ENCODE measurements at regions not wholly inside any gene's neighbourhood (a gene's known extent, or its start where the extent isn't known, plus 50 kb on each side); places are given as distances from the start of the nearest gene placed in this dataset.

GRCh38 chrX:8971116-8971515, 62.8 kb downstream of the FAM9B start:
- FAIRE-seq (no peak), DNase-seq (ENCODE audit: insufficient read length, low spot score) (no peak)

GRCh38 chrX:8969378-8969777, 64.5 kb downstream of the FAM9B start:
- TF ChIP-seq POU2F2 (IDR thresholded peaks at IDR 0.05; ENCODE audit: low read depth, low read length) (no peak), TAF1 (IDR thresholded peaks at IDR 0.05; ENCODE audit: low read depth, low read length) (no peak)
- FAIRE-seq = no peak
- DNase-seq (ENCODE audit: insufficient read length, low spot score) = no peak

More at GRCh38 chrX:8971116-8971515, 62.8 kb downstream of the FAM9B start:
- TF ChIP-seq POLR2A (IDR thresholded peaks at IDR 0.05; ENCODE audit: low read depth, low read length) (no peak), PAX5 (IDR thresholded peaks at IDR 0.05; ENCODE audit: insufficient read depth, low read length, severe bottlenecking) (no peak), SPI1 (IDR thresholded peaks at IDR 0.05; ENCODE audit: low read depth, low read length) (no peak), POLR2AphosphoS5 (IDR thresholded peaks at IDR 0.05; ENCODE audit: low read depth, low read length) (no peak), POU2F2 (IDR thresholded peaks at IDR 0.05; ENCODE audit: low read depth, low read length) (no peak), TAF1 (IDR thresholded peaks at IDR 0.05; ENCODE audit: low read depth, low read length) (no peak)

GRCh38 chrX:8967461-8967860, 66.5 kb downstream of the FAM9B start:
- no peak for DNase-seq (ENCODE audit: insufficient read length, low spot score)
- FAIRE-seq = no peak
- TF ChIP-seq PAX5 (IDR thresholded peaks at IDR 0.05; ENCODE audit: insufficient read depth, low read length, severe bottlenecking) (no peak), SPI1 (IDR thresholded peaks at IDR 0.05; ENCODE audit: low read depth, low read length) (no peak), POLR2AphosphoS5 (IDR thresholded peaks at IDR 0.05; ENCODE audit: low read depth, low read length) (no peak)

- FAIRE-seq = no peak
- TF ChIP-seq POLR2AphosphoS5 (IDR thresholded peaks at IDR 0.05; ENCODE audit: low read depth, low read length) (no peak), POU2F2 (IDR thresholded peaks at IDR 0.05; ENCODE audit: low read depth, low read length) (no peak), PAX5 (IDR thresholded peaks at IDR 0.05; ENCODE audit: insufficient read depth, low read length, severe bottlenecking) (no peak), POLR2A (IDR thresholded peaks at IDR 0.05; ENCODE audit: low read depth, low read length) (no peak), SPI1 (IDR thresholded peaks at IDR 0.05; ENCODE audit: low read depth, low read length) (peak; percentile 34; the same call in 1 of the 2 replicates), TAF1 (IDR thresholded peaks at IDR 0.05; ENCODE audit: low read depth, low read length) (no peak)
- DNase-seq (ENCODE audit: insufficient read length, low spot score) = no peak
These were observed 72.9 kb downstream of the FAM9B start for GRCh38 chrX:8960957-8961468.

GRCh38 chrX:8955511-8955910, 78.4 kb downstream of the FAM9B start:
- DNase-seq (ENCODE audit: insufficient read length, low spot score) (no peak), FAIRE-seq (no peak)
- TF ChIP-seq PAX5 (IDR thresholded peaks at IDR 0.05; ENCODE audit: insufficient read depth, low read length, severe bottlenecking) (no peak), POLR2A (IDR thresholded peaks at IDR 0.05; ENCODE audit: low read depth, low read length) (no peak), POU2F2 (IDR thresholded peaks at IDR 0.05; ENCODE audit: low read depth, low read length) (no peak), TAF1 (IDR thresholded peaks at IDR 0.05; ENCODE audit: low read depth, low read length) (no peak), SPI1 (IDR thresholded peaks at IDR 0.05; ENCODE audit: low read depth, low read length) (no peak), POLR2AphosphoS5 (IDR thresholded peaks at IDR 0.05; ENCODE audit: low read depth, low read length) (no peak)

- TF ChIP-seq SPI1 (IDR thresholded peaks at IDR 0.05; ENCODE audit: low read depth, low read length) = no peak
- TF ChIP-seq POLR2AphosphoS5 (IDR thresholded peaks at IDR 0.05; ENCODE audit: low read depth, low read length) = no peak
- TF ChIP-seq TAF1 (IDR thresholded peaks at IDR 0.05; ENCODE audit: low read depth, low read length) = no peak
- TF ChIP-seq POLR2A (IDR thresholded peaks at IDR 0.05; ENCODE audit: low read depth, low read length) = no peak
- FAIRE-seq = no peak
- DNase-seq (ENCODE audit: insufficient read length, low spot score) = no peak
These were observed 87.4 kb downstream of the FAM9B start for GRCh38 chrX:8946563-8946962.

- TF ChIP-seq SPI1 (IDR thresholded peaks at IDR 0.05; ENCODE audit: low read depth, low read length) (no peak), TAF1 (IDR thresholded peaks at IDR 0.05; ENCODE audit: low read depth, low read length) (no peak), POLR2A (IDR thresholded peaks at IDR 0.05; ENCODE audit: low read depth, low read length) (no peak), PAX5 (IDR thresholded peaks at IDR 0.05; ENCODE audit: insufficient read depth, low read length, severe bottlenecking) (no peak), POLR2AphosphoS5 (IDR thresholded peaks at IDR 0.05; ENCODE audit: low read depth, low read length) (no peak), POU2F2 (IDR thresholded peaks at IDR 0.05; ENCODE audit: low read depth, low read length) (no peak)
These were observed 94.6 kb downstream of the FAM9B start for GRCh38 chrX:8939322-8939721.

GRCh38 chrX:8927701-8928100, 106.2 kb downstream of the FAM9B start:
- TF ChIP-seq POLR2A (IDR thresholded peaks at IDR 0.05; ENCODE audit: low read depth, low read length) (no peak), POU2F2 (IDR thresholded peaks at IDR 0.05; ENCODE audit: low read depth, low read length) (no peak), PAX5 (IDR thresholded peaks at IDR 0.05; ENCODE audit: insufficient read depth, low read length, severe bottlenecking) (no peak), SPI1 (IDR thresholded peaks at IDR 0.05; ENCODE audit: low read depth, low read length) (no peak), TAF1 (IDR thresholded peaks at IDR 0.05; ENCODE audit: low read depth, low read length) (no peak), POLR2AphosphoS5 (IDR thresholded peaks at IDR 0.05; ENCODE audit: low read depth, low read length) (no peak)
- DNase-seq (ENCODE audit: insufficient read length, low spot score) = no peak
- no peak for FAIRE-seq

More at GRCh38 chrX:8939322-8939721, 94.6 kb downstream of the FAM9B start:
- no peak for DNase-seq (ENCODE audit: insufficient read length, low spot score)
- FAIRE-seq = no peak

GRCh38 chrX:8927066-8927635, 106.8 kb downstream of the FAM9B start:
- TF ChIP-seq PAX5 (IDR thresholded peaks at IDR 0.05; ENCODE audit: insufficient read depth, low read length, severe bottlenecking) = no peak
- no peak for TF ChIP-seq POU2F2 (IDR thresholded peaks at IDR 0.05; ENCODE audit: low read depth, low read length)
- no peak for TF ChIP-seq POLR2A (IDR thresholded peaks at IDR 0.05; ENCODE audit: low read depth, low read length)
- no peak for FAIRE-seq

GRCh38 chrX:8921615-8922014, 112.3 kb downstream of the FAM9B start:
- no peak for DNase-seq (ENCODE audit: insufficient read length, low spot score)
- TF ChIP-seq POLR2A (IDR thresholded peaks at IDR 0.05; ENCODE audit: low read depth, low read length) (no peak), POLR2AphosphoS5 (IDR thresholded peaks at IDR 0.05; ENCODE audit: low read depth, low read length) (no peak), TAF1 (IDR thresholded peaks at IDR 0.05; ENCODE audit: low read depth, low read length) (no peak), SPI1 (IDR thresholded peaks at IDR 0.05; ENCODE audit: low read depth, low read length) (no peak), PAX5 (IDR thresholded peaks at IDR 0.05; ENCODE audit: insufficient read depth, low read length, severe bottlenecking) (no peak), POU2F2 (IDR thresholded peaks at IDR 0.05; ENCODE audit: low read depth, low read length) (no peak)
- FAIRE-seq = no peak

More at GRCh38 chrX:8927066-8927635, 106.8 kb downstream of the FAM9B start:
- no peak for DNase-seq (ENCODE audit: insufficient read length, low spot score)
